PC-3 (cell line): ENCODE measurements at regions not wholly inside any gene's neighbourhood (a gene's known extent, or its start where the extent isn't known, plus 50 kb on each side); places are given as distances from the start of the nearest gene placed in this dataset.

ENCODE experiments used
- ATAC-seq: fragments of 200-7000 bp; cut with Tn5 transposase; 2 replicates; pipeline ENCODE4 v1.9.1; 2020; ENCODE audit warnings: mild to moderate bottlenecking, moderate library complexity
- BruUV-seq: library from RNA; stranded (reverse); fragments of 400-500 nt; replicated peaks from 2 replicates; lab custom pipeline; 2021; lab: Mats Ljungman, UMichigan
- CTCF ChIA-PET: fragments of 300-600 bp; sonication (Branson Sonifier 250); formaldehyde crosslinking; loops from one replicate; lab custom pipeline; 2022; ENCODE audit warnings: antibody characterized with exemption; lab: Charles Lee
- POLR2A ChIA-PET: fragments of 300-600 bp; sonication (Branson Sonifier 250); formaldehyde crosslinking; loops from one replicate; lab custom pipeline; 2022; ENCODE audit warnings: antibody characterized with exemption; ENCODE audit not compliant: unreplicated experiment; lab: Charles Lee
- DNase-seq: peaks from one replicate; pipeline ENCODE4 v3.0.0-alpha.2; 2015
- H2AFZ ChIP-seq: fragments of 300-600 bp; sonication (generic); 2 replicates; pipeline ENCODE4 v1.6.0; 2016; ENCODE audit warnings: antibody characterized with exemption, low read length
- H3F3A ChIP-seq: fragments of 300-600 bp; sonication (generic); one replicate; pipeline ENCODE4 v1.6.0; 2017; ENCODE audit warnings: antibody characterized with exemption, low read length, control low read depth, mild to moderate bottlenecking; ENCODE audit not compliant: unreplicated experiment
- H3K27ac ChIP-seq: fragments of 300-600 bp; sonication (generic); 2 replicates; pipeline ENCODE4 v1.5.1; 2016; ENCODE audit warnings: mild to moderate bottlenecking, low read length
- H3K27me3 ChIP-seq: fragments of 300-600 bp; sonication (generic); 2 replicates; pipeline ENCODE4 v1.6.1; 2016; ENCODE audit warnings: low read length, mixed read lengths
- H3K36me3 ChIP-seq: fragments of 300-600 bp; sonication (generic); 2 replicates; pipeline ENCODE4 v1.6.1; 2016; ENCODE audit warnings: low read depth, mixed run types, low read length, mixed read lengths
- H3K4me1 ChIP-seq: fragments of 300-600 bp; sonication (generic); 2 replicates; pipeline ENCODE4 v1.5.1; 2016; ENCODE audit warnings: low read length; ENCODE audit not compliant: insufficient read depth
- H3K4me2 ChIP-seq: fragments of 300-600 bp; sonication (generic); 2 replicates; pipeline ENCODE4 v1.6.0; 2016; ENCODE audit warnings: low read length
- H3K4me3 ChIP-seq: fragments of 300-600 bp; sonication (generic); 2 replicates; pipeline ENCODE4 v1.5.1; 2016; ENCODE audit warnings: mild to moderate bottlenecking, low read length, mixed read lengths
- H3K79me2 ChIP-seq: fragments of 300-600 bp; sonication (generic); 2 replicates; pipeline ENCODE4 v1.6.1; 2017; ENCODE audit warnings: low read length, mixed read lengths
- H3K9ac ChIP-seq: fragments of 300-600 bp; sonication (generic); 2 replicates; pipeline ENCODE4 v1.6.0; 2016; ENCODE audit warnings: mild to moderate bottlenecking, low read length
- H3K9me2 ChIP-seq: fragments of 300-600 bp; sonication (generic); replicated peaks from 2 replicates; pipeline ENCODE4 v1.6.1; 2016; ENCODE audit warnings: mixed run types, low read length, mixed read lengths
- H3K9me3 ChIP-seq: fragments of 300-600 bp; sonication (generic); 2 replicates; pipeline ENCODE4 v1.6.1; 2016; ENCODE audit warnings: low read length, mixed read lengths
- H4K20me1 ChIP-seq: fragments of 300-600 bp; sonication (generic); 2 replicates; pipeline ENCODE4 v1.6.1; 2016; ENCODE audit warnings: low read length, mixed read lengths
- CTCF ChIP-seq: fragments of 300-600 bp; sonication (generic); conservative IDR thresholded peaks from 2 replicates; pipeline ENCODE4 v1.5.1; 2017; ENCODE audit warnings: antibody characterized with exemption, low read depth, mild to moderate bottlenecking, low read length
- EZH2 ChIP-seq: fragments of 300-600 bp; sonication (generic); IDR thresholded peaks from one replicate; pipeline ENCODE4 v1.6.1; 2017; ENCODE audit warnings: antibody characterized with exemption, mild to moderate bottlenecking, low read length; ENCODE audit not compliant: unreplicated experiment
- EZH2phosphoT487 ChIP-seq: fragments of 300-600 bp; sonication (generic); IDR thresholded peaks from 2 replicates; pipeline ENCODE4 v1.6.1; 2018; ENCODE audit warnings: mild to moderate bottlenecking, antibody characterized with exemption, low read length, borderline replicate concordance
- intact Hi-C: fragments of 100-400 bp; cut with micrococcal nuclease; formaldehyde crosslinking; loops from 2 replicates; pipeline ENCODE4 v1.9.0; 2023

GRCh38 chr12:98446682-98447081 lies 68.7 kb upstream of the TMPO start:
- H3K9ac ChIP-seq, result no peak overlapping the region
- DNase-seq (no peak), ATAC-seq (no peak)
- no peaks in the 10 kb centered on the region for H3K36me3 ChIP-seq
- no peaks in the 10 kb centered on the region for H3K4me1 ChIP-seq
- no peak for TF ChIP-seq EZH2
- TF ChIP-seq CTCF, result no peak
- TF ChIP-seq EZH2phosphoT487, result no peak
- POLR2A ChIA-PET, result no interaction called here
- no peak overlapping the region for H3K27ac ChIP-seq
- no peaks in the 10 kb centered on the region for H3K9me2 ChIP-seq
- CTCF ChIA-PET, result no interaction called here
- H3K27me3 ChIP-seq, result peaks cover 50% of the 10 kb centered on the region
- H3K9me3 ChIP-seq, result no peaks in the 10 kb centered on the region
- no peaks in the 10 kb centered on the region for H4K20me1 ChIP-seq
- intact Hi-C loops, result no loop called here
- H2AFZ ChIP-seq, result no peak overlapping the region
- H3K79me2 ChIP-seq, result no peaks in the 10 kb centered on the region
- H3F3A ChIP-seq, result no peaks in the 10 kb centered on the region
- no peak overlapping the region for H3K4me3 ChIP-seq
- H3K4me2 ChIP-seq, result no peak overlapping the region
- no TSS peak for BruUV-seq

- H3K27me3 ChIP-seq, result peaks cover 30% of the 10 kb centered on the region
- no peaks in the 10 kb centered on the region for H4K20me1 ChIP-seq
- ChIA-PET CTCF (no interaction called here), POLR2A (no interaction called here)
- no peak overlapping the region for H3K4me2 ChIP-seq
- H3K27ac ChIP-seq, result no peak overlapping the region
- no peaks in the 10 kb centered on the region for H3K36me3 ChIP-seq
- DNase-seq (no peak), ATAC-seq (no peak)
- H3K4me3 ChIP-seq, result no peak overlapping the region
- TF ChIP-seq EZH2 (no peak), CTCF (no peak), EZH2phosphoT487 (no peak)
- no peak overlapping the region for H3K9ac ChIP-seq
- no peaks in the 10 kb centered on the region for H3K9me3 ChIP-seq
- H2AFZ ChIP-seq, result no peak overlapping the region
- H3K9me2 ChIP-seq, result no peaks in the 10 kb centered on the region
- H3K79me2 ChIP-seq, result no peaks in the 10 kb centered on the region
- no peaks in the 10 kb centered on the region for H3K4me1 ChIP-seq
- BruUV-seq, result no TSS peak
- intact Hi-C loops, result no loop called here
- no peaks in the 10 kb centered on the region for H3F3A ChIP-seq
These were observed 65.8 kb upstream of the TMPO start for GRCh38 chr12:98449584-98449983.

GRCh38 chr12:98453070-98453469 lies 62.3 kb upstream of the TMPO start:
- no peak for TF ChIP-seq EZH2phosphoT487
- TF ChIP-seq CTCF, result no peak
- TF ChIP-seq EZH2, result no peak
- DNase-seq, result no peak

More at GRCh38 chr12:98453070-98453469, 62.3 kb upstream of the TMPO start:
- peaks cover 6% of the 10 kb centered on the region for H3K27me3 ChIP-seq
- no peaks in the 10 kb centered on the region for H3F3A ChIP-seq
- no peaks in the 10 kb centered on the region for H3K79me2 ChIP-seq
- H3K4me2 ChIP-seq, result no peak overlapping the region
- H2AFZ ChIP-seq, result no peak overlapping the region
- ChIA-PET POLR2A (no interaction called here), CTCF (no interaction called here)
- H3K9ac ChIP-seq, result no peak overlapping the region
- no peaks in the 10 kb centered on the region for H3K4me1 ChIP-seq
- H3K4me3 ChIP-seq, result no peak overlapping the region
- no peaks in the 10 kb centered on the region for H3K36me3 ChIP-seq
- no peaks in the 10 kb centered on the region for H3K9me2 ChIP-seq
- BruUV-seq, result no TSS peak
- no peaks in the 10 kb centered on the region for H4K20me1 ChIP-seq
- ATAC-seq, result no peak
- H3K27ac ChIP-seq, result no peak overlapping the region
- intact Hi-C loops, result no loop called here
- H3K9me3 ChIP-seq, result no peaks in the 10 kb centered on the region
